Endothelial cell of umbilical vein (primary cell): ENCODE measurements at regions not wholly inside any gene's neighbourhood (a gene's known extent, or its start where the extent isn't known, plus 50 kb on each side); places are given as distances from the start of the nearest gene placed in this dataset.

Experiments
- BruUV-seq: library from RNA; stranded (reverse); fragments of 400-500 nt; replicated peaks from 2 replicates; lab custom pipeline; 2021; lab: Mats Ljungman, UMichigan
- CTCF ChIA-PET: fragments of 300-600, 350-600 bp; sonication (Branson Sonifier 250); formaldehyde crosslinking; loops from one replicate; lab custom pipeline; 2021; ENCODE audit warnings: antibody characterized with exemption, inconsistent platforms; lab: Charles Lee
- POLR2A ChIA-PET: fragments of 300-600, 350-600 bp; sonication (Branson Sonifier 250); formaldehyde crosslinking; loops from one replicate; lab custom pipeline; 2021; ENCODE audit warnings: antibody characterized with exemption, inconsistent platforms; lab: Charles Lee
- DNase-seq: peaks from one replicate; pipeline ENCODE4 v3.0.0-alpha.2; 2011; ENCODE audit warnings: low read depth, low spot score
- FAIRE-seq: peaks from 2 replicates; lab custom pipeline; 2011; peaks lifted over from hg19 to GRCh38; lab: Jason Lieb, UNC
- H2AFZ ChIP-seq: 2 replicates; pipeline ENCODE4 v1.6.0; 2012; ENCODE audit warnings: low read depth, low read length, control low read depth, inconsistent platforms
- H3K27ac ChIP-seq: 2 replicates; pipeline ENCODE4 v1.5.1; 2011; ENCODE audit warnings: low read depth, mild to moderate bottlenecking, control low read depth, low read length, moderate library complexity; ENCODE audit not compliant: insufficient read depth
- H3K27me3 ChIP-seq, 2 experiments: 2 replicates each; pipeline versions ENCODE4 v1.6.0 to v1.6.1; 2011; ENCODE audit warnings: low read length in 2 of 2, mixed read lengths in 1 of 2; ENCODE audit not compliant: control insufficient read depth in 2 of 2, insufficient read depth in 2 of 2
- H3K36me3 ChIP-seq, 2 experiments: 2 replicates in 1 of 2; 3 replicates in 1 of 2; pipeline ENCODE4 v1.5.1; 2011; ENCODE audit warnings: low read length in 2 of 2, mild to moderate bottlenecking in 1 of 2, moderate library complexity in 1 of 2; ENCODE audit not compliant: control insufficient read depth in 2 of 2, insufficient read depth in 2 of 2; ENCODE audit errors: extremely low read depth in 1 of 2
- H3K4me1 ChIP-seq: 3 replicates; pipeline ENCODE4 v1.5.1; 2011; ENCODE audit warnings: mild to moderate bottlenecking, low read length; ENCODE audit not compliant: control insufficient read depth, insufficient read depth; ENCODE audit errors: extremely low read depth
- H3K4me2 ChIP-seq: 2 replicates; pipeline ENCODE4 v1.6.1; 2011; ENCODE audit warnings: low read length, control low read depth, mixed read lengths; ENCODE audit not compliant: insufficient read depth
- H3K4me3 ChIP-seq, 3 experiments: fragments of 200-600 bp in 1 of 3; sonication (generic), shearing (Covaris generic) in 1 of 3; replicated peaks in 1 of 3; 2 replicates each; pipeline ENCODE4 v1.5.1; 2011 to 2016; ENCODE audit warnings: control low read depth in 3 of 3, low read length in 3 of 3, mild to moderate bottlenecking in 2 of 3, inconsistent platforms in 1 of 3, low read depth in 1 of 3, moderate library complexity in 1 of 3; ENCODE audit not compliant: insufficient read depth in 1 of 3
- H3K79me2 ChIP-seq: 2 replicates; pipeline ENCODE4 v1.6.0; 2012; ENCODE audit warnings: low read length, inconsistent platforms; ENCODE audit not compliant: control insufficient read depth, insufficient read depth
- H3K9ac ChIP-seq: replicated peaks from 2 replicates; pipeline ENCODE3; 2011; ENCODE audit warnings: low read length, control low read depth; ENCODE audit not compliant: insufficient read depth; ENCODE audit errors: extremely low read depth
- H3K9me1 ChIP-seq: replicated peaks from 3 replicates; pipeline ENCODE4 v1.6.0; 2011; ENCODE audit warnings: mild to moderate bottlenecking, low read length; ENCODE audit not compliant: control insufficient read depth, insufficient read depth; ENCODE audit errors: extremely low read depth
- H3K9me3 ChIP-seq: replicated peaks from 2 replicates; pipeline ENCODE4 v1.5.1; 2012; ENCODE audit warnings: low read length, inconsistent platforms; ENCODE audit not compliant: control insufficient read depth, insufficient read depth
- H4K20me1 ChIP-seq: replicated peaks from 2 replicates; pipeline ENCODE3; 2011; ENCODE audit warnings: mild to moderate bottlenecking, low read length; ENCODE audit not compliant: control insufficient read depth, insufficient read depth; ENCODE audit errors: extremely low read depth
- CTCF ChIP-seq, 2 donors: IDR thresholded peaks; 1 replicate in 1 of 2; 2 replicates in 1 of 2; pipeline ENCODE4 v1.5.1; 2011; ENCODE audit warnings: low read length in 2 of 2, mild to moderate bottlenecking in 2 of 2, moderate library complexity in 2 of 2, control low read depth in 1 of 2, inconsistent platforms in 1 of 2, low read depth in 1 of 2; ENCODE audit not compliant: insufficient read depth in 1 of 2; ENCODE audit errors: extremely low read depth in 1 of 2
- EZH2 ChIP-seq: IDR thresholded peaks from 2 replicates; pipeline ENCODE4 v1.6.1; 2012; ENCODE audit warnings: borderline replicate concordance, low read depth, mild to moderate bottlenecking, moderate library complexity, low read length, inconsistent platforms; ENCODE audit not compliant: severe bottlenecking
- FOS ChIP-seq: IDR thresholded peaks from 2 replicates; pipeline ENCODE4 v1.6.1; 2011; ENCODE audit warnings: mild to moderate bottlenecking, low read length, moderate library complexity, borderline replicate concordance; ENCODE audit not compliant: insufficient read depth
- MYC ChIP-seq: IDR thresholded peaks from one replicate; pipeline ENCODE4 v1.6.1; 2011; ENCODE audit warnings: mild to moderate bottlenecking, low read depth, low read length
- POLR2A ChIP-seq: IDR thresholded peaks from 2 replicates; pipeline ENCODE4 v1.6.1; 2012; ENCODE audit warnings: low read depth, mild to moderate bottlenecking, control low read depth, low read length
- POLR2AphosphoS5 ChIP-seq: IDR thresholded peaks from 2 replicates; pipeline ENCODE4 v1.6.1; 2012; ENCODE audit warnings: low read depth, mild to moderate bottlenecking, control low read depth, low read length, moderate library complexity; ENCODE audit not compliant: insufficient read depth
- dilution Hi-C: fragments of 300-500 bp; cut with MboI; formaldehyde crosslinking; loops from one replicate; pipeline ENCODE4 v1.15.0; 2019; ENCODE audit warnings: low sequenced_read_pairs; ENCODE audit not compliant: extremely low pct_ligation_motif_present
- intact Hi-C: fragments of 100-400 bp; cut with micrococcal nuclease; formaldehyde crosslinking; loops from one replicate; pipeline ENCODE4 v1.10.0; 2022

- no peaks in the 10 kb centered on the region for H3K79me2 ChIP-seq
- no TSS peak for BruUV-seq
- CTCF ChIA-PET, result interaction anchor here (1.4 kb wide), 1 partner anchor 333 kb away, joined by 3 read pairs; no protein-coding TSS in a partner anchor
- H3K9ac ChIP-seq, result no peak overlapping the region
- no peak for DNase-seq
- FAIRE-seq, result no peak
- H3K4me2 ChIP-seq, result no peak overlapping the region
- H3K27ac ChIP-seq, result no peak overlapping the region
- H2AFZ ChIP-seq, result no peak overlapping the region
- no peaks in the 10 kb centered on the region for H4K20me1 ChIP-seq
- intact Hi-C loops, result no loop called here
- no peaks in the 10 kb centered on the region for H3K36me3 ChIP-seq
- peaks cover 5 to 12% of the 10 kb centered on the region in 2 experiments for H3K27me3 ChIP-seq
- no peaks in the 10 kb centered on the region for H3K9me1 ChIP-seq
- H3K4me1 ChIP-seq, result no peaks in the 10 kb centered on the region
- H3K4me3 ChIP-seq, result no peak overlapping the region
- TF ChIP-seq POLR2A (no peak), CTCF (IDR thresholded peaks at IDR 0.05; ENCODE audit: extremely low read depth in 1 of 2, insufficient read depth in 1 of 2, low read depth in 1 of 2, low read length in 2 of 2) (no peak), EZH2 (no peak), MYC (no peak)
- POLR2A ChIA-PET, result no interaction called here
- dilution Hi-C loops, result no loop called here
- H3K9me3 ChIP-seq, result no peaks in the 10 kb centered on the region
These were observed 240.8 kb downstream of the NHLRC3 start for GRCh38 chr13:39279077-39279476.

GRCh38 chr13:39281539-39282150 lies 243.4 kb downstream of the NHLRC3 start:
- ChIA-PET POLR2A (no interaction called here), CTCF (interaction anchor here (1.5 kb wide), 1 partner anchor 330 kb away, joined by 3 read pairs; no protein-coding TSS in a partner anchor)
- Histone ChIP-seq H3K36me3 (no peaks in the 10 kb centered on the region), H3K4me3 (no peak overlapping the region), H3K4me2 (no peak overlapping the region), H4K20me1 (no peaks in the 10 kb centered on the region), H2AFZ (no peak overlapping the region), H3K79me2 (no peaks in the 10 kb centered on the region), H3K9me3 (no peaks in the 10 kb centered on the region), H3K27ac (no peak overlapping the region), H3K4me1 (no peaks in the 10 kb centered on the region), H3K27me3 (peaks cover 2 to 10% of the 10 kb centered on the region in 2 experiments), H3K9ac (no peak overlapping the region), H3K9me1 (no peaks in the 10 kb centered on the region)
- DNase-seq, result no peak
- dilution Hi-C loops, result no loop called here
- no peak for FAIRE-seq
- no TSS peak for BruUV-seq
- intact Hi-C loops, result no loop called here
- TF ChIP-seq EZH2, result no peak
- no peak for TF ChIP-seq FOS
- TF ChIP-seq MYC, result no peak
- TF ChIP-seq POLR2A, result no peak
- TF ChIP-seq POLR2AphosphoS5, result no peak
